ENCODE measurements at regions not wholly inside any gene's neighbourhood (a gene's known extent, or its start where the extent isn't known, plus 50 kb on each side); places are given as distances from the start of the nearest gene placed in this dataset.

GRCh38 chr2:198916548-198917080, 541.1 kb downstream of the SATB2 start:
- no peak for TF ChIP-seq GABPA (tag; conservative IDR thresholded peaks at IDR 0.05; ENCODE audit: low read depth)
- no peak for TF ChIP-seq CREB3L1 (IDR thresholded peaks at IDR 0.05; ENCODE audit: borderline replicate concordance, low read depth)
- no peak for TF ChIP-seq ZFX (CRISPR knock-in tag; IDR thresholded peaks at IDR 0.05)
- TF ChIP-seq, protein P1, sequence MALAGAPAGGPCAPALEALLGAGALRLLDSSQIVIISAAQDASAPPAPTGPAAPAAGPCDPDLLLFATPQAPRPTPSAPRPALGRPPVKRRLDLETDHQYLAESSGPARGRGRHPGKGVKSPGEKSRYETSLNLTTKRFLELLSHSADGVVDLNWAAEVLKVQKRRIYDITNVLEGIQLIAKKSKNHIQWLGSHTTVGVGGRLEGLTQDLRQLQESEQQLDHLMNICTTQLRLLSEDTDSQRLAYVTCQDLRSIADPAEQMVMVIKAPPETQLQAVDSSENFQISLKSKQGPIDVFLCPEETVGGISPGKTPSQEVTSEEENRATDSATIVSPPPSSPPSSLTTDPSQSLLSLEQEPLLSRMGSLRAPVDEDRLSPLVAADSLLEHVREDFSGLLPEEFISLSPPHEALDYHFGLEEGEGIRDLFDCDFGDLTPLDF (CRISPR knock-in tag; IDR thresholded peaks at IDR 0.05), result no peak
- no peak for TF ChIP-seq SIN3B (IDR thresholded peaks at IDR 0.05; ENCODE audit: low read depth)
- no peak for TF ChIP-seq PHF8 (IDR thresholded peaks at IDR 0.05; ENCODE audit: borderline replicate concordance, low read length)
- TF ChIP-seq, protein P2, sequence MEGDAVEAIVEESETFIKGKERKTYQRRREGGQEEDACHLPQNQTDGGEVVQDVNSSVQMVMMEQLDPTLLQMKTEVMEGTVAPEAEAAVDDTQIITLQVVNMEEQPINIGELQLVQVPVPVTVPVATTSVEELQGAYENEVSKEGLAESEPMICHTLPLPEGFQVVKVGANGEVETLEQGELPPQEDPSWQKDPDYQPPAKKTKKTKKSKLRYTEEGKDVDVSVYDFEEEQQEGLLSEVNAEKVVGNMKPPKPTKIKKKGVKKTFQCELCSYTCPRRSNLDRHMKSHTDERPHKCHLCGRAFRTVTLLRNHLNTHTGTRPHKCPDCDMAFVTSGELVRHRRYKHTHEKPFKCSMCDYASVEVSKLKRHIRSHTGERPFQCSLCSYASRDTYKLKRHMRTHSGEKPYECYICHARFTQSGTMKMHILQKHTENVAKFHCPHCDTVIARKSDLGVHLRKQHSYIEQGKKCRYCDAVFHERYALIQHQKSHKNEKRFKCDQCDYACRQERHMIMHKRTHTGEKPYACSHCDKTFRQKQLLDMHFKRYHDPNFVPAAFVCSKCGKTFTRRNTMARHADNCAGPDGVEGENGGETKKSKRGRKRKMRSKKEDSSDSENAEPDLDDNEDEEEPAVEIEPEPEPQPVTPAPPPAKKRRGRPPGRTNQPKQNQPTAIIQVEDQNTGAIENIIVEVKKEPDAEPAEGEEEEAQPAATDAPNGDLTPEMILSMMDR (IDR thresholded peaks at IDR 0.05 in 2 of 3, conservative IDR thresholded peaks at IDR 0.05 in 1 of 3; ENCODE audit: insufficient read depth in 2 of 3, low read depth in 1 of 3, low read length in 3 of 3), result no peak
- TF ChIP-seq NBN (IDR thresholded peaks at IDR 0.05; ENCODE audit: low read depth), result no peak
